H9 (cell line): ENCODE measurements at regions not wholly inside any gene's neighbourhood (a gene's known extent, or its start where the extent isn't known, plus 50 kb on each side); places are given as distances from the start of the nearest gene placed in this dataset.

Source experiments
- DNase-seq: peaks from one replicate; pipeline ENCODE4 v3.0.0-alpha.2; 2017
- H2AFZ ChIP-seq: one replicate; pipeline ENCODE4 v1.6.1; 2013; ENCODE audit warnings: mild to moderate bottlenecking, low read length, control low read depth, moderate library complexity
- H2AK5ac ChIP-seq: 2 replicates; pipeline ENCODE4 v1.6.1; 2013; ENCODE audit warnings: low read length, control low read depth, mixed read lengths; ENCODE audit not compliant: insufficient read length
- H2BK120ac ChIP-seq: one replicate; pipeline ENCODE4 v1.6.1; 2013; ENCODE audit warnings: low read depth, mild to moderate bottlenecking, low read length, control low read depth, inconsistent platforms; ENCODE audit not compliant: poor library complexity, severe bottlenecking
- H2BK12ac ChIP-seq: 2 replicates; pipeline ENCODE4 v1.6.1; 2013; ENCODE audit warnings: low read length, control low read depth, mixed read lengths, low read depth; ENCODE audit not compliant: insufficient read length
- H2BK15ac ChIP-seq: 2 replicates; pipeline ENCODE4 v1.6.1; 2013; ENCODE audit warnings: low read depth, low read length, control low read depth
- H2BK20ac ChIP-seq: one replicate; pipeline ENCODE4 v1.6.1; 2013; ENCODE audit warnings: low read depth, mild to moderate bottlenecking, low read length, control low read depth, inconsistent platforms; ENCODE audit not compliant: poor library complexity, severe bottlenecking
- H2BK5ac ChIP-seq: 2 replicates; pipeline ENCODE4 v1.6.1; 2013; ENCODE audit warnings: low read length, control low read depth, mixed read lengths; ENCODE audit not compliant: insufficient read length
- H3K14ac ChIP-seq: 2 replicates; pipeline ENCODE4 v1.6.1; 2013; ENCODE audit warnings: low read length, control low read depth; ENCODE audit not compliant: insufficient read depth
- H3K18ac ChIP-seq: 2 replicates; pipeline ENCODE4 v1.6.1; 2013; ENCODE audit warnings: low read depth, mild to moderate bottlenecking, mixed read lengths, low read length, control low read depth; ENCODE audit not compliant: insufficient read length
- H3K23ac ChIP-seq: 2 replicates; pipeline ENCODE4 v1.6.1; 2013; ENCODE audit warnings: low read length, control low read depth, mixed read lengths, low read depth; ENCODE audit not compliant: insufficient read length
- H3K23me2 ChIP-seq: 2 replicates; pipeline ENCODE4 v1.6.1; 2013; ENCODE audit warnings: low read depth, mild to moderate bottlenecking, mixed read lengths, low read length, control low read depth; ENCODE audit not compliant: insufficient read length, poor library complexity, severe bottlenecking
- H3K27ac ChIP-seq: 2 replicates; pipeline ENCODE4 v1.5.1; 2013; ENCODE audit warnings: low read length, control low read depth, mixed read lengths, low read depth; ENCODE audit not compliant: insufficient read length
- H3K27me3 ChIP-seq: 2 replicates; pipeline ENCODE4 v1.6.1; 2013; ENCODE audit warnings: low read length, control low read depth, inconsistent platforms; ENCODE audit not compliant: insufficient read depth
- H3K4ac ChIP-seq: 2 replicates; pipeline ENCODE4 v1.6.1; 2013; ENCODE audit warnings: low read depth, mild to moderate bottlenecking, control low read depth, inconsistent platforms, low read length, moderate library complexity
- H3K4me1 ChIP-seq: 2 replicates; pipeline ENCODE4 v1.6.1; 2013; ENCODE audit warnings: low read length, control low read depth, inconsistent platforms; ENCODE audit not compliant: insufficient read depth
- H3K4me2 ChIP-seq: 2 replicates; pipeline ENCODE4 v1.6.1; 2013; ENCODE audit warnings: low read length, control low read depth, mixed read lengths; ENCODE audit not compliant: insufficient read length, insufficient read depth
- H3K56ac ChIP-seq: 2 replicates; pipeline ENCODE4 v1.6.1; 2013; ENCODE audit warnings: low read depth, mild to moderate bottlenecking, mixed read lengths, low read length, control low read depth; ENCODE audit not compliant: insufficient read length
- H3K79me1 ChIP-seq: 2 replicates; pipeline ENCODE4 v1.6.1; 2013; ENCODE audit warnings: low read depth, mild to moderate bottlenecking, moderate library complexity, low read length, control low read depth, inconsistent platforms; ENCODE audit not compliant: insufficient read depth, poor library complexity, severe bottlenecking
- H3K79me2 ChIP-seq: 2 replicates; pipeline ENCODE4 v1.6.1; 2013; ENCODE audit warnings: low read length, control low read depth, inconsistent platforms; ENCODE audit not compliant: insufficient read depth
- H3K9ac ChIP-seq: 2 replicates; pipeline ENCODE4 v1.6.1; 2013; ENCODE audit warnings: low read length, control low read depth, mixed read lengths; ENCODE audit not compliant: insufficient read length; ENCODE audit errors: extremely low read depth
- H3K9me3 ChIP-seq: one replicate; pipeline ENCODE4 v1.6.1; 2013; ENCODE audit warnings: low read depth, low read length, inconsistent platforms; ENCODE audit not compliant: control insufficient read depth
- H3T11ph ChIP-seq: one replicate; pipeline ENCODE4 v1.6.1; 2013; ENCODE audit warnings: mild to moderate bottlenecking, low read length, control low read depth, inconsistent platforms
- H4K20me1 ChIP-seq: one replicate; pipeline ENCODE4 v1.6.1; 2013; ENCODE audit not compliant: control insufficient read depth, insufficient read length, insufficient read depth
- H4K5ac ChIP-seq: 2 replicates; pipeline ENCODE4 v1.6.1; 2013; ENCODE audit warnings: low read depth, mild to moderate bottlenecking, mixed read lengths, low read length, control low read depth; ENCODE audit not compliant: insufficient read length
- H4K8ac ChIP-seq: replicated peaks from 2 replicates; pipeline ENCODE4 v1.6.1; 2013; ENCODE audit warnings: low read length, control low read depth, mixed read lengths, low read depth; ENCODE audit not compliant: insufficient read length
- H4K91ac ChIP-seq: 2 replicates; pipeline ENCODE4 v1.6.1; 2013; ENCODE audit warnings: low read depth, mild to moderate bottlenecking, moderate library complexity, mixed read lengths, low read length, control low read depth; ENCODE audit not compliant: insufficient read length
- H3K27ac Mint-ChIP-seq, 3 experiments: 2 replicates in 2 of 3; 3 replicates in 1 of 3; pipeline ENCODE4 v1.8.0; 2020 to 2021; ENCODE audit warnings: mixed read lengths in 3 of 3, mild to moderate bottlenecking in 1 of 3, moderate library complexity in 1 of 3
- H3K27me3 Mint-ChIP-seq: 2 replicates; pipeline ENCODE4 v1.8.0; 2021; ENCODE audit warnings: low read depth, mild to moderate bottlenecking, moderate library complexity, mixed read lengths
- H3K36me3 Mint-ChIP-seq, 3 experiments: 2 replicates in 2 of 3; 3 replicates in 1 of 3; pipeline ENCODE4 v1.8.0; 2020 to 2021; ENCODE audit warnings: low read depth in 3 of 3, mixed read lengths in 3 of 3; ENCODE audit not compliant: insufficient read depth in 1 of 3
- H3K4me1 Mint-ChIP-seq, 2 experiments: 2 replicates each; pipeline ENCODE4 v1.8.0; 2020; ENCODE audit warnings: mixed read lengths in 2 of 2
- H3K4me3 Mint-ChIP-seq, 2 experiments: 2 replicates in 1 of 2; 3 replicates in 1 of 2; pipeline ENCODE4 v1.8.0; 2020 to 2021; ENCODE audit warnings: mild to moderate bottlenecking in 2 of 2, mixed read lengths in 2 of 2, moderate library complexity in 1 of 2
- H3K9me3 Mint-ChIP-seq, 2 experiments: 2 replicates in 1 of 2; 3 replicates in 1 of 2; pipeline ENCODE4 v1.8.0; 2020; ENCODE audit warnings: mild to moderate bottlenecking in 2 of 2, mixed read lengths in 2 of 2, moderate library complexity in 1 of 2
- CTCF ChIP-seq: fragments of 200-600 bp; sonication (generic); conservative IDR thresholded peaks from 3 replicates; pipeline ENCODE4 v1.8.0; 2021; ENCODE audit warnings: antibody characterized with exemption, mild to moderate bottlenecking
- WGBS: extraction: QIAGEN DNeasy Blood & Tissue Kit; methylation state at CpG from one replicate; pipeline ENCODE4 v1.1.7; 2013; ENCODE audit warnings: missing lambda C conversion rate, low lambda C conversion rate, mixed read lengths; ENCODE audit not compliant: insufficient read length; ENCODE audit errors: extremely low coverage; 5-methylcytosine and 5-hydroxymethylcytosine counted together

- Histone ChIP-seq H4K8ac (no peak overlapping the region), H3K18ac (no peak overlapping the region), H3K79me1 (no peaks in the 10 kb centered on the region), H3K4me2 (no peak overlapping the region), H3K9ac (no peak overlapping the region), H2BK120ac (no peak overlapping the region), H2BK20ac (no peak overlapping the region), H3K4me1 (no peaks in the 10 kb centered on the region; the same call in 1 of the 2 replicates), H3K27me3 (no peaks in the 10 kb centered on the region), H3T11ph (no peak overlapping the region), H4K91ac (no peak overlapping the region), H3K23ac (no peak overlapping the region), H3K79me2 (no peaks in the 10 kb centered on the region), H3K56ac (no peak overlapping the region), H3K9me3 (no peaks in the 10 kb centered on the region), H2AFZ (no peak overlapping the region), H3K23me2 (no peaks in the 10 kb centered on the region), H4K20me1 (no peaks in the 10 kb centered on the region), H2BK5ac (no peak overlapping the region), H2BK12ac (no peak overlapping the region), H2BK15ac (no peak overlapping the region), H4K5ac (no peak overlapping the region), H3K4ac (no peak overlapping the region), H2AK5ac (no peak overlapping the region), H3K14ac (no peak overlapping the region), H3K27ac (no peak overlapping the region)
- Mint-ChIP-seq H3K27me3 (peaks cover 1% of the 10 kb centered on the region; the same call in 1 of the 2 replicates), H3K4me3 (no peak overlapping the region), H3K27ac (no peak overlapping the region; a peak in 1 of 7 replicates), H3K36me3 (no peaks in the 10 kb centered on the region), H3K9me3 (no peaks in the 10 kb centered on the region), H3K4me1 (peaks cover 17% of the 10 kb centered on the region in 2 experiments)
- no peak for TF ChIP-seq CTCF
- DNase-seq, result no peak
- WGBS, result no CpG with 5 or more reads among the region's 3 CpGs
Measured at GRCh38 chr4:150005537-150005936, 72.7 kb upstream of the DCLK2 start.
